Adrenal gland (tissue), 5 donors: ENCODE measurements at regions not wholly inside any gene's neighbourhood (a gene's known extent, or its start where the extent isn't known, plus 50 kb on each side); places are given as distances from the start of the nearest gene placed in this dataset.

Experiments
- CTCF ChIP-seq, 6 experiments: fragments of 450-650 bp in 4 of 6; fragments of 200-600 bp in 2 of 6; sonication (generic) in 1 of 6; IDR thresholded peaks; 1 replicate in 5 of 6; 2 replicates in 1 of 6; pipeline versions ENCODE4 v1.5.1 to v1.8.0; 2016 to 2021; ENCODE audit warnings: antibody characterized with exemption in 6 of 6, mild to moderate bottlenecking in 2 of 6, moderate library complexity in 1 of 6
- POLR2A ChIP-seq, 2 donors: fragments of 450-650 bp; IDR thresholded peaks; one replicate each; pipeline ENCODE4 v1.6.1; 2017; ENCODE audit warnings: antibody characterized with exemption in 2 of 2, mild to moderate bottlenecking in 2 of 2, moderate library complexity in 1 of 2
- donor health status: DM: no; HTN: no; CAD: no.

GRCh38 chr2:171630089-171630770 lies 57.0 kb upstream of the DYNC1I2 start:
- TF ChIP-seq CTCF (IDR thresholded peaks at IDR 0.05): no peak
- TF ChIP-seq POLR2A (IDR thresholded peaks at IDR 0.05): no peak
